ENCODE measurements at regions not wholly inside any gene's neighbourhood (a gene's known extent, or its start where the extent isn't known, plus 50 kb on each side); places are given as distances from the start of the nearest gene placed in this dataset.

GRCh38 chr7:33706186-33706585 lies 199.2 kb upstream of the BMPER start:
- Histone ChIP-seq H3K27ac (ENCODE audit: low read depth in 1 of 3, low read length in 2 of 3) (no peak overlapping the region), H3K27me3 (ENCODE audit: control insufficient read depth in 3 of 3, insufficient read depth in 3 of 3, low read length in 3 of 3) (no peaks in the 10 kb centered on the region), H3K36me3 (ENCODE audit: control insufficient read depth in 3 of 3, insufficient read depth in 2 of 3, low read depth in 1 of 3, low read length in 3 of 3) (no peaks in the 10 kb centered on the region), H3K9me3 (ENCODE audit: control insufficient read depth in 2 of 2, insufficient read depth in 1 of 2, low read depth in 1 of 2, low read length in 1 of 2) (peaks cover 0 to 13% of the 10 kb centered on the region in 2 donors), H3K4me1 (ENCODE audit: control insufficient read depth in 3 of 3, insufficient read depth in 2 of 3, low read depth in 1 of 3, low read length in 2 of 3) (peaks cover 0 to 6% (median 3%) of the 10 kb centered on the region in 3 donors), H3K4me3 (ENCODE audit: low read depth in 1 of 3, low read length in 3 of 3) (no peak overlapping the region)
- WGBS, 3 donors: 56 to 67% (median 66%) methylated on average over 2 of the region's 2 CpGs
- FAIRE-seq (no peak), DNase-seq (peak in 1 of 2 donors; percentile 46)

- no peak overlapping the region for H3K27ac ChIP-seq (ENCODE audit: low read depth in 1 of 3, low read length in 2 of 3)
- FAIRE-seq (no peak), DNase-seq (no peak)
- WGBS, 3 donors: 55 to 73% (median 73%) methylated on average over 5 of the region's 5 CpGs
- H3K9me3 ChIP-seq (ENCODE audit: control insufficient read depth in 2 of 2, insufficient read depth in 1 of 2, low read depth in 1 of 2, low read length in 1 of 2): peaks cover 0 to 7% of the 10 kb centered on the region in 2 donors
- no peaks in the 10 kb centered on the region for H3K27me3 ChIP-seq (ENCODE audit: control insufficient read depth in 3 of 3, insufficient read depth in 3 of 3, low read length in 3 of 3)
- H3K36me3 ChIP-seq (ENCODE audit: control insufficient read depth in 3 of 3, insufficient read depth in 2 of 3, low read depth in 1 of 3, low read length in 3 of 3): no peaks in the 10 kb centered on the region
- no peak overlapping the region for H3K4me3 ChIP-seq (ENCODE audit: low read depth in 1 of 3, low read length in 3 of 3)
- H3K4me1 ChIP-seq (ENCODE audit: control insufficient read depth in 3 of 3, insufficient read depth in 2 of 3, low read depth in 1 of 3, low read length in 2 of 3): peaks cover 0 to 6% (median 3%) of the 10 kb centered on the region in 3 donors
These were observed 198.6 kb upstream of the BMPER start for GRCh38 chr7:33706771-33707200.

GRCh38 chr7:33707427-33707826 lies 197.9 kb upstream of the BMPER start:
- H3K27me3 ChIP-seq (ENCODE audit: control insufficient read depth in 3 of 3, insufficient read depth in 3 of 3, low read length in 3 of 3): no peaks in the 10 kb centered on the region
- H3K36me3 ChIP-seq (ENCODE audit: control insufficient read depth in 3 of 3, insufficient read depth in 2 of 3, low read depth in 1 of 3, low read length in 3 of 3): no peaks in the 10 kb centered on the region
- peaks cover 0 to 6% (median 3%) of the 10 kb centered on the region in 3 donors for H3K4me1 ChIP-seq (ENCODE audit: control insufficient read depth in 3 of 3, insufficient read depth in 2 of 3, low read depth in 1 of 3, low read length in 2 of 3)
- no peak overlapping the region for H3K27ac ChIP-seq (ENCODE audit: low read depth in 1 of 3, low read length in 2 of 3)
- no peak for FAIRE-seq
- peaks cover 0 to 1% of the 10 kb centered on the region in 2 donors for H3K9me3 ChIP-seq (ENCODE audit: control insufficient read depth in 2 of 2, insufficient read depth in 1 of 2, low read depth in 1 of 2, low read length in 1 of 2)
- DNase-seq: no peak
- WGBS, 3 donors: 45 to 79% (median 65%) methylated on average over 2 of the region's 2 CpGs
- no peak overlapping the region for H3K4me3 ChIP-seq (ENCODE audit: low read depth in 1 of 3, low read length in 3 of 3)

GRCh38 chr7:33710608-33711007 lies 194.7 kb upstream of the BMPER start:
- peaks cover 0 to 3% (median 3%) of the 10 kb centered on the region in 3 donors for H3K4me1 ChIP-seq (ENCODE audit: control insufficient read depth in 3 of 3, insufficient read depth in 2 of 3, low read depth in 1 of 3, low read length in 2 of 3)
- no peak overlapping the region for H3K27ac ChIP-seq (ENCODE audit: low read depth in 1 of 3, low read length in 2 of 3)
- H3K9me3 ChIP-seq (ENCODE audit: control insufficient read depth in 2 of 2, insufficient read depth in 1 of 2, low read depth in 1 of 2, low read length in 1 of 2): no peaks in the 10 kb centered on the region
- no peaks in the 10 kb centered on the region for H3K36me3 ChIP-seq (ENCODE audit: control insufficient read depth in 3 of 3, insufficient read depth in 2 of 3, low read depth in 1 of 3, low read length in 3 of 3)
- no peak for FAIRE-seq
- DNase-seq: no peak
- no peaks in the 10 kb centered on the region for H3K27me3 ChIP-seq (ENCODE audit: control insufficient read depth in 3 of 3, insufficient read depth in 3 of 3, low read length in 3 of 3)
- no peak overlapping the region for H3K4me3 ChIP-seq (ENCODE audit: low read depth in 1 of 3, low read length in 3 of 3)

GRCh38 chr7:33711231-33712019 lies 193.9 kb upstream of the BMPER start:
- no peak for FAIRE-seq
- WGBS, 3 donors: 66 to 73% (median 71%) methylated on average over 6 of the region's 6 CpGs
- H3K4me3 ChIP-seq (ENCODE audit: low read depth in 1 of 3, low read length in 3 of 3): no peak overlapping the region

GRCh38 chr7:33712020-33712414 lies 193.3 kb upstream of the BMPER start:
- Histone ChIP-seq H3K27me3 (ENCODE audit: control insufficient read depth in 3 of 3, insufficient read depth in 3 of 3, low read length in 3 of 3) (no peaks in the 10 kb centered on the region), H3K4me1 (ENCODE audit: control insufficient read depth in 3 of 3, insufficient read depth in 2 of 3, low read depth in 1 of 3, low read length in 2 of 3) (peaks cover 0 to 3% (median 3%) of the 10 kb centered on the region in 3 donors), H3K4me3 (ENCODE audit: low read depth in 1 of 3, low read length in 3 of 3) (no peak overlapping the region), H3K27ac (ENCODE audit: low read depth in 1 of 3, low read length in 2 of 3) (no peak overlapping the region), H3K36me3 (ENCODE audit: control insufficient read depth in 3 of 3, insufficient read depth in 2 of 3, low read depth in 1 of 3, low read length in 3 of 3) (no peaks in the 10 kb centered on the region), H3K9me3 (ENCODE audit: control insufficient read depth in 2 of 2, insufficient read depth in 1 of 2, low read depth in 1 of 2, low read length in 1 of 2) (no peaks in the 10 kb centered on the region)
- WGBS, 3 donors: 83 to 91% (median 84%) methylated on average over 4 of the region's 4 CpGs
- DNase-seq: no peak
- FAIRE-seq: no peak

More at GRCh38 chr7:33711231-33712019, 193.9 kb upstream of the BMPER start:
- H3K9me3 ChIP-seq (ENCODE audit: control insufficient read depth in 2 of 2, insufficient read depth in 1 of 2, low read depth in 1 of 2, low read length in 1 of 2): no peaks in the 10 kb centered on the region
- no peaks in the 10 kb centered on the region for H3K27me3 ChIP-seq (ENCODE audit: control insufficient read depth in 3 of 3, insufficient read depth in 3 of 3, low read length in 3 of 3)
- H3K27ac ChIP-seq (ENCODE audit: low read depth in 1 of 3, low read length in 2 of 3): no peak overlapping the region
- DNase-seq: no peak
- H3K4me1 ChIP-seq (ENCODE audit: control insufficient read depth in 3 of 3, insufficient read depth in 2 of 3, low read depth in 1 of 3, low read length in 2 of 3): peaks cover 0 to 3% (median 0%) of the 10 kb centered on the region in 3 donors
- H3K36me3 ChIP-seq (ENCODE audit: control insufficient read depth in 3 of 3, insufficient read depth in 2 of 3, low read depth in 1 of 3, low read length in 3 of 3): no peaks in the 10 kb centered on the region

- Histone ChIP-seq H3K36me3 (ENCODE audit: control insufficient read depth in 3 of 3, insufficient read depth in 2 of 3, low read depth in 1 of 3, low read length in 3 of 3) (no peaks in the 10 kb centered on the region), H3K4me3 (ENCODE audit: low read depth in 1 of 3, low read length in 3 of 3) (no peak overlapping the region), H3K27ac (ENCODE audit: low read depth in 1 of 3, low read length in 2 of 3) (no peak overlapping the region), H3K4me1 (ENCODE audit: control insufficient read depth in 3 of 3, insufficient read depth in 2 of 3, low read depth in 1 of 3, low read length in 2 of 3) (peaks cover 0 to 8% (median 0%) of the 10 kb centered on the region in 3 donors), H3K9me3 (ENCODE audit: control insufficient read depth in 2 of 2, insufficient read depth in 1 of 2, low read depth in 1 of 2, low read length in 1 of 2) (no peaks in the 10 kb centered on the region), H3K27me3 (ENCODE audit: control insufficient read depth in 3 of 3, insufficient read depth in 3 of 3, low read length in 3 of 3) (no peaks in the 10 kb centered on the region)
- 85 to 89% (median 86%) methylated on average over 5 of the region's 5 CpGs for WGBS, 3 donors
- no peak for DNase-seq
- FAIRE-seq: no peak
These were observed 191.1 kb upstream of the BMPER start for GRCh38 chr7:33714208-33714607.

- H3K4me1 ChIP-seq (ENCODE audit: control insufficient read depth in 3 of 3, insufficient read depth in 2 of 3, low read depth in 1 of 3, low read length in 2 of 3): peaks cover 0 to 8% (median 0%) of the 10 kb centered on the region in 3 donors
- no peak overlapping the region for H3K27ac ChIP-seq (ENCODE audit: low read depth in 1 of 3, low read length in 2 of 3)
- peaks cover 0 to 2% of the 10 kb centered on the region in 2 donors for H3K9me3 ChIP-seq (ENCODE audit: control insufficient read depth in 2 of 2, insufficient read depth in 1 of 2, low read depth in 1 of 2, low read length in 1 of 2)
- no peaks in the 10 kb centered on the region for H3K27me3 ChIP-seq (ENCODE audit: control insufficient read depth in 3 of 3, insufficient read depth in 3 of 3, low read length in 3 of 3)
- DNase-seq: peak; percentile 48 to 68
- WGBS, 3 donors: 59 to 64% (median 63%) methylated on average over 2 of the region's 2 CpGs
- no peak overlapping the region for H3K4me3 ChIP-seq (ENCODE audit: low read depth in 1 of 3, low read length in 3 of 3)
- FAIRE-seq: no peak
- H3K36me3 ChIP-seq (ENCODE audit: control insufficient read depth in 3 of 3, insufficient read depth in 2 of 3, low read depth in 1 of 3, low read length in 3 of 3): no peaks in the 10 kb centered on the region
These were observed 188.5 kb upstream of the BMPER start for GRCh38 chr7:33716581-33717477.
